GM10266 (cell line): ENCODE measurements at regions not wholly inside any gene's neighbourhood (a gene's known extent, or its start where the extent isn't known, plus 50 kb on each side); places are given as distances from the start of the nearest gene placed in this dataset.

Source experiments
- DNase-seq: peaks from one replicate; pipeline ENCODE4 v3.0.0; 2012; ENCODE audit errors: extremely low spot score
- CTCF ChIP-seq: IDR thresholded peaks from 2 replicates; pipeline ENCODE4 v1.5.1; 2012; ENCODE audit warnings: mild to moderate bottlenecking, low read depth; ENCODE audit not compliant: control insufficient read depth, insufficient read depth; ENCODE audit errors: missing control alignments

- no peak for TF ChIP-seq CTCF
- DNase-seq = no peak
Observed at GRCh38 chr7:96949766-96950165, 55.6 kb upstream of the DLX6 start.

GRCh38 chr7:96952974-96953391, 52.4 kb upstream of the DLX6 start:
- no peak for DNase-seq
- no peak for TF ChIP-seq CTCF

GRCh38 chr7:96953676-96954513, 51.5 kb upstream of the DLX6 start:
- DNase-seq = no peak
- TF ChIP-seq CTCF = no peak
